Endothelial cell of umbilical vein (primary cell): ENCODE measurements at regions not wholly inside any gene's neighbourhood (a gene's known extent, or its start where the extent isn't known, plus 50 kb on each side); places are given as distances from the start of the nearest gene placed in this dataset.

Experiments used
- TF ChIP-seq, protein P1 (sequence below), 2 donors: IDR thresholded peaks; 1 replicate in 1 of 2; 2 replicates in 1 of 2; pipeline ENCODE4 v1.5.1; 2011; ENCODE audit warnings: low read length in 2 of 2, mild to moderate bottlenecking in 2 of 2, moderate library complexity in 2 of 2, control low read depth in 1 of 2, inconsistent platforms in 1 of 2, low read depth in 1 of 2; ENCODE audit not compliant: insufficient read depth in 1 of 2; ENCODE audit errors: extremely low read depth in 1 of 2
- TF ChIP-seq, protein P2 (sequence below): IDR thresholded peaks from 2 replicates; pipeline ENCODE4 v1.6.1; 2011; ENCODE audit not compliant: insufficient read depth, insufficient read length

DNA sequence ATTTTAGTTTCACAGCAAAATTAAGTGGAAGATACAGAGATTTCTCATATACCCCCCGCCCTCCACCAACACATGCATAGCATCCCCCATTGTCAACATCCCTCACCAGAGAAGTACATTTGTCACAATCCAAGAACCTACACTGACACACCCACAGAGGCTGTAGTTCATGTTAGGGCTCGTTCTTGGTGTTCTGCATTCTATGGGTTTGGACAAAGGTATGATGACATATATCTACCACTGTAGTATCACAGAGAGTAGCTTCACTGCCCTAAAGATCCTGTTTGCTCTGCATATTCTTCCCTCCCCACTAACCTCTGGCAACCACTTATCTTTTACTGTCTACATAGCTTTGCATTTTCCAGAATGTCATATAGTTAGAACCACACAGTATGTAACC is 444.6 kb upstream of the DCN start:
- TF ChIP-seq, protein P1, sequence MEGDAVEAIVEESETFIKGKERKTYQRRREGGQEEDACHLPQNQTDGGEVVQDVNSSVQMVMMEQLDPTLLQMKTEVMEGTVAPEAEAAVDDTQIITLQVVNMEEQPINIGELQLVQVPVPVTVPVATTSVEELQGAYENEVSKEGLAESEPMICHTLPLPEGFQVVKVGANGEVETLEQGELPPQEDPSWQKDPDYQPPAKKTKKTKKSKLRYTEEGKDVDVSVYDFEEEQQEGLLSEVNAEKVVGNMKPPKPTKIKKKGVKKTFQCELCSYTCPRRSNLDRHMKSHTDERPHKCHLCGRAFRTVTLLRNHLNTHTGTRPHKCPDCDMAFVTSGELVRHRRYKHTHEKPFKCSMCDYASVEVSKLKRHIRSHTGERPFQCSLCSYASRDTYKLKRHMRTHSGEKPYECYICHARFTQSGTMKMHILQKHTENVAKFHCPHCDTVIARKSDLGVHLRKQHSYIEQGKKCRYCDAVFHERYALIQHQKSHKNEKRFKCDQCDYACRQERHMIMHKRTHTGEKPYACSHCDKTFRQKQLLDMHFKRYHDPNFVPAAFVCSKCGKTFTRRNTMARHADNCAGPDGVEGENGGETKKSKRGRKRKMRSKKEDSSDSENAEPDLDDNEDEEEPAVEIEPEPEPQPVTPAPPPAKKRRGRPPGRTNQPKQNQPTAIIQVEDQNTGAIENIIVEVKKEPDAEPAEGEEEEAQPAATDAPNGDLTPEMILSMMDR (IDR thresholded peaks at IDR 0.05; ENCODE audit: extremely low read depth in 1 of 2, insufficient read depth in 1 of 2, low read depth in 1 of 2, low read length in 2 of 2): no peak
- TF ChIP-seq, protein P2, sequence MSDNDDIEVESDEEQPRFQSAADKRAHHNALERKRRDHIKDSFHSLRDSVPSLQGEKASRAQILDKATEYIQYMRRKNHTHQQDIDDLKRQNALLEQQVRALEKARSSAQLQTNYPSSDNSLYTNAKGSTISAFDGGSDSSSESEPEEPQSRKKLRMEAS: no peak
